ENCODE measurements at regions not wholly inside any gene's neighbourhood (a gene's known extent, or its start where the extent isn't known, plus 50 kb on each side); places are given as distances from the start of the nearest gene placed in this dataset.

GRCh38 chr3:21934591-21934990 lies 183.6 kb upstream of the ZNF385D start:
- no peak for DNase-seq (ENCODE audit: low read depth)
- H3K4me3 ChIP-seq (ENCODE audit: low read depth, low read length) = no peak overlapping the region
- TF ChIP-seq CTCF (IDR thresholded peaks at IDR 0.05; ENCODE audit: insufficient read depth, low read depth, low read length, missing control alignments) = no peak

- TF ChIP-seq CTCF (IDR thresholded peaks at IDR 0.05; ENCODE audit: insufficient read depth, low read depth, low read length, missing control alignments) = no peak
- no peak overlapping the region for H3K4me3 ChIP-seq (ENCODE audit: low read depth, low read length)
- no peak for DNase-seq (ENCODE audit: low read depth)
Observed at GRCh38 chr3:21936207-21936606, 185.2 kb upstream of the ZNF385D start.

GRCh38 chr3:21938267-21938681 lies 187.3 kb upstream of the ZNF385D start:
- H3K4me3 ChIP-seq (ENCODE audit: low read depth, low read length) = no peak overlapping the region
- no peak for TF ChIP-seq CTCF (IDR thresholded peaks at IDR 0.05; ENCODE audit: insufficient read depth, low read depth, low read length, missing control alignments)
- DNase-seq (ENCODE audit: low read depth) = no peak

GRCh38 chr3:21942328-21942727 lies 191.3 kb upstream of the ZNF385D start:
- H3K4me3 ChIP-seq (ENCODE audit: low read depth, low read length) = no peak overlapping the region
- DNase-seq (ENCODE audit: low read depth) = no peak
- no peak for TF ChIP-seq CTCF (IDR thresholded peaks at IDR 0.05; ENCODE audit: insufficient read depth, low read depth, low read length, missing control alignments)

- TF ChIP-seq CTCF (IDR thresholded peaks at IDR 0.05; ENCODE audit: insufficient read depth, low read depth, low read length, missing control alignments) = no peak
- H3K4me3 ChIP-seq (ENCODE audit: low read depth, low read length) = no peak overlapping the region
- DNase-seq (ENCODE audit: low read depth) = no peak
Observed at GRCh38 chr3:21944251-21944650, 193.2 kb upstream of the ZNF385D start.

GRCh38 chr3:21952856-21953255 lies 201.8 kb upstream of the ZNF385D start:
- no peak for TF ChIP-seq CTCF (IDR thresholded peaks at IDR 0.05; ENCODE audit: insufficient read depth, low read depth, low read length, missing control alignments)
- DNase-seq (ENCODE audit: low read depth) = no peak
- H3K4me3 ChIP-seq (ENCODE audit: low read depth, low read length) = no peak overlapping the region

- no peak for TF ChIP-seq CTCF (IDR thresholded peaks at IDR 0.05; ENCODE audit: insufficient read depth, low read depth, low read length, missing control alignments)
- no peak for DNase-seq (ENCODE audit: low read depth)
- H3K4me3 ChIP-seq (ENCODE audit: low read depth, low read length) = no peak overlapping the region
Observed at GRCh38 chr3:21954709-21955108, 203.7 kb upstream of the ZNF385D start.
